ENCODE measurements at regions not wholly inside any gene's neighbourhood (a gene's known extent, or its start where the extent isn't known, plus 50 kb on each side); places are given as distances from the start of the nearest gene placed in this dataset.

GRCh38 chr14:83826838-83827237 lies 1703.1 kb upstream of the FLRT2 start:
- H3K4me1 ChIP-seq (ENCODE audit: insufficient read depth), result no peaks in the 10 kb centered on the region
- intact Hi-C loops (cut with DNase I), result no loop called here
- TF ChIP-seq, protein P1, sequence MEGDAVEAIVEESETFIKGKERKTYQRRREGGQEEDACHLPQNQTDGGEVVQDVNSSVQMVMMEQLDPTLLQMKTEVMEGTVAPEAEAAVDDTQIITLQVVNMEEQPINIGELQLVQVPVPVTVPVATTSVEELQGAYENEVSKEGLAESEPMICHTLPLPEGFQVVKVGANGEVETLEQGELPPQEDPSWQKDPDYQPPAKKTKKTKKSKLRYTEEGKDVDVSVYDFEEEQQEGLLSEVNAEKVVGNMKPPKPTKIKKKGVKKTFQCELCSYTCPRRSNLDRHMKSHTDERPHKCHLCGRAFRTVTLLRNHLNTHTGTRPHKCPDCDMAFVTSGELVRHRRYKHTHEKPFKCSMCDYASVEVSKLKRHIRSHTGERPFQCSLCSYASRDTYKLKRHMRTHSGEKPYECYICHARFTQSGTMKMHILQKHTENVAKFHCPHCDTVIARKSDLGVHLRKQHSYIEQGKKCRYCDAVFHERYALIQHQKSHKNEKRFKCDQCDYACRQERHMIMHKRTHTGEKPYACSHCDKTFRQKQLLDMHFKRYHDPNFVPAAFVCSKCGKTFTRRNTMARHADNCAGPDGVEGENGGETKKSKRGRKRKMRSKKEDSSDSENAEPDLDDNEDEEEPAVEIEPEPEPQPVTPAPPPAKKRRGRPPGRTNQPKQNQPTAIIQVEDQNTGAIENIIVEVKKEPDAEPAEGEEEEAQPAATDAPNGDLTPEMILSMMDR (IDR thresholded peaks at IDR 0.05), result no peak
- TF ChIP-seq EP300 (IDR thresholded peaks at IDR 0.05) (no peak), POLR2A (IDR thresholded peaks at IDR 0.05) (no peak)
- no peak overlapping the region for H3K4me3 ChIP-seq
- no peaks in the 10 kb centered on the region for H3K36me3 ChIP-seq
- no peaks in the 10 kb centered on the region for H3K9me3 ChIP-seq
- DNase-seq, result no peak
- no peak overlapping the region for H3K27ac ChIP-seq
- 84 to 89% (median 89%) methylated on average over 6 of the region's 6 CpGs for WGBS, 3 donors
- H3K27me3 ChIP-seq, result no peaks in the 10 kb centered on the region

GRCh38 chr14:83827383-83827782 lies 1702.6 kb upstream of the FLRT2 start:
- Histone ChIP-seq H3K27ac (no peak overlapping the region), H3K4me3 (no peak overlapping the region), H3K36me3 (no peaks in the 10 kb centered on the region), H3K27me3 (no peaks in the 10 kb centered on the region), H3K4me1 (ENCODE audit: insufficient read depth) (no peaks in the 10 kb centered on the region), H3K9me3 (no peaks in the 10 kb centered on the region)
- WGBS, 3 donors, result 73 to 75% (median 73%) methylated on average over 3 of the region's 3 CpGs
- no peak for TF ChIP-seq POLR2A (IDR thresholded peaks at IDR 0.05)
- TF ChIP-seq, protein P1 (IDR thresholded peaks at IDR 0.05), result no peak
- no peak for TF ChIP-seq EP300 (IDR thresholded peaks at IDR 0.05)
- intact Hi-C loops (cut with DNase I), result no loop called here
- DNase-seq, result no peak

DNA sequence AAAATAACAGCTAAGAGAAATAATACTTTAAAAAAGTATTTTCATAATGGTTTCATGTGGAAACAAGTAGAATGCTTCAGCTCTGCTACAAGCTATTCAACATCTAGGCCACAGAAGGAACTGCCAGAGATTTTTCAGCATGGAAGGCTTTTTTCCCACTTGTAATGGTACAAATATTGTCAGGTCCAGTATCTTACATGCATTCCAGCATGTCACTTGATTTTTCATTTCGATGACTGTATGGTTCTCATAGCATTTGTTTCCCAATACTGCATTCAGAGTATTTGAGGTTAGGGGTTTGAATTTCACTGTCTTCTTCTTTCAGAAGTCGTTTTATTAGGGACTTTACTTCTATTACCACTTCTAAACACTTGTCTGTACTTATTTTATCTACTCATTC lies 1701.5 kb upstream of the FLRT2 start:
- no peak for DNase-seq
- Histone ChIP-seq H3K27me3 (no peaks in the 10 kb centered on the region), H3K9me3 (no peaks in the 10 kb centered on the region), H3K27ac (no peak overlapping the region), H3K36me3 (no peaks in the 10 kb centered on the region), H3K4me1 (ENCODE audit: insufficient read depth) (no peaks in the 10 kb centered on the region), H3K4me3 (no peak overlapping the region)
- TF ChIP-seq EP300 (IDR thresholded peaks at IDR 0.05) (no peak), POLR2A (IDR thresholded peaks at IDR 0.05) (no peak)
- TF ChIP-seq, protein P1 (IDR thresholded peaks at IDR 0.05), result no peak
- intact Hi-C loops (cut with DNase I), result no loop called here
- 61 to 91% (median 88%) methylated on average over 2 of the region's 2 CpGs for WGBS, 3 donors

DNA sequence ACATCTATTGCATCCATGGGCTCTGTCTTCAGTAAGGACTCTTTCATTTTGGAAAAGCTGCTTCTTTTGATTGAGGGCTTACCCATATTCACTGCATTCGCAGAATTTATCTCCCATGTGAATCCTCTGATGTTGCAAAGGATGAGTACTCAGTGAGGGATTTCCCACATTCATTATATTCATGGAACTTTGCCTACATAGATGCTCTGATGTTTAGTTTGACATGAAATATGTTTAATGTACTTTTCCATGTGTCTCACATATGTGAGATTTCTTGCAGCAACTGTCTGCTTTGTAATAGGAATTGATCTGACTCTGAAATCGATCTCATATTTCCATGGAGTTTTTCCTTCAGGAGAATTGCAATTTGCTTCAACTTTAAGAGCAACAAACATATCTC lies 1699.6 kb upstream of the FLRT2 start:
- no peaks in the 10 kb centered on the region for H3K36me3 ChIP-seq
- no peaks in the 10 kb centered on the region for H3K27me3 ChIP-seq
- no peak for DNase-seq
- TF ChIP-seq EP300 (IDR thresholded peaks at IDR 0.05) (no peak), POLR2A (IDR thresholded peaks at IDR 0.05) (no peak)
- TF ChIP-seq, protein P1 (IDR thresholded peaks at IDR 0.05), result no peak
- WGBS, 3 donors, result 73 to 97% (median 84%) methylated on average over 2 of the region's 2 CpGs
- H3K4me1 ChIP-seq (ENCODE audit: insufficient read depth), result no peaks in the 10 kb centered on the region
- intact Hi-C loops (cut with DNase I), result no loop called here
- H3K4me3 ChIP-seq, result no peak overlapping the region
- H3K27ac ChIP-seq, result no peak overlapping the region
- no peaks in the 10 kb centered on the region for H3K9me3 ChIP-seq

GRCh38 chr14:83838226-83838625 lies 1691.7 kb upstream of the FLRT2 start:
- Histone ChIP-seq H3K27me3 (no peaks in the 10 kb centered on the region), H3K36me3 (no peaks in the 10 kb centered on the region), H3K4me3 (no peak overlapping the region), H3K4me1 (ENCODE audit: insufficient read depth) (no peaks in the 10 kb centered on the region), H3K9me3 (no peaks in the 10 kb centered on the region), H3K27ac (no peak overlapping the region)
- intact Hi-C loops (cut with DNase I), result no loop called here
- WGBS, 3 donors, result 84 to 97% (median 92%) methylated on average over 3 of the region's 3 CpGs
- TF ChIP-seq EP300 (IDR thresholded peaks at IDR 0.05) (no peak), POLR2A (IDR thresholded peaks at IDR 0.05) (no peak)
- TF ChIP-seq, protein P1 (IDR thresholded peaks at IDR 0.05), result no peak
- DNase-seq, result no peak

All from ovary (tissue), 7 donors.